ENCODE measurements at regions not wholly inside any gene's neighbourhood (a gene's known extent, or its start where the extent isn't known, plus 50 kb on each side); places are given as distances from the start of the nearest gene placed in this dataset.

- Histone ChIP-seq H3K27ac (ENCODE audit: low read depth in 1 of 2, low read length in 2 of 2) (no peak overlapping the region), H3K4me1 (ENCODE audit: insufficient read depth, low read length) (no peaks in the 10 kb centered on the region), H3K9me3 (ENCODE audit: control insufficient read depth in 1 of 2, insufficient read depth in 1 of 2, low read length in 2 of 2) (peaks cover 0 to 7% of the 10 kb centered on the region in 2 experiments), H3K27me3 (ENCODE audit: control insufficient read depth in 1 of 2, insufficient read depth in 2 of 2, low read length in 2 of 2) (no peaks in the 10 kb centered on the region), H3K4me3 (ENCODE audit: low read length) (no peak overlapping the region), H3K36me3 (ENCODE audit: insufficient read depth, low read length) (no peaks in the 10 kb centered on the region)
- CTCF ChIA-PET, result no interaction called here
- Mint-ChIP-seq H3K36me3 (ENCODE audit: low read depth) (no peaks in the 10 kb centered on the region), H3K4me3 (no peak overlapping the region), H3K27ac (no peak overlapping the region), H3K9me3 (no peaks in the 10 kb centered on the region), H3K4me1 (ENCODE audit: low read depth) (no peaks in the 10 kb centered on the region), H3K27me3 (peaks cover 5% of the 10 kb centered on the region)
- DNase-seq (no peak), ATAC-seq (ENCODE audit: poor library complexity) (no peak)
- intact Hi-C loops (cut with DNase I, micrococcal nuclease), result no loop called here
- TF ChIP-seq, protein P1, sequence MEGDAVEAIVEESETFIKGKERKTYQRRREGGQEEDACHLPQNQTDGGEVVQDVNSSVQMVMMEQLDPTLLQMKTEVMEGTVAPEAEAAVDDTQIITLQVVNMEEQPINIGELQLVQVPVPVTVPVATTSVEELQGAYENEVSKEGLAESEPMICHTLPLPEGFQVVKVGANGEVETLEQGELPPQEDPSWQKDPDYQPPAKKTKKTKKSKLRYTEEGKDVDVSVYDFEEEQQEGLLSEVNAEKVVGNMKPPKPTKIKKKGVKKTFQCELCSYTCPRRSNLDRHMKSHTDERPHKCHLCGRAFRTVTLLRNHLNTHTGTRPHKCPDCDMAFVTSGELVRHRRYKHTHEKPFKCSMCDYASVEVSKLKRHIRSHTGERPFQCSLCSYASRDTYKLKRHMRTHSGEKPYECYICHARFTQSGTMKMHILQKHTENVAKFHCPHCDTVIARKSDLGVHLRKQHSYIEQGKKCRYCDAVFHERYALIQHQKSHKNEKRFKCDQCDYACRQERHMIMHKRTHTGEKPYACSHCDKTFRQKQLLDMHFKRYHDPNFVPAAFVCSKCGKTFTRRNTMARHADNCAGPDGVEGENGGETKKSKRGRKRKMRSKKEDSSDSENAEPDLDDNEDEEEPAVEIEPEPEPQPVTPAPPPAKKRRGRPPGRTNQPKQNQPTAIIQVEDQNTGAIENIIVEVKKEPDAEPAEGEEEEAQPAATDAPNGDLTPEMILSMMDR (IDR thresholded peaks at IDR 0.05), result no peak
- POLR2A ChIA-PET, result no interaction called here
These were observed 198.0 kb upstream of the PDGFD start for GRCh38 chr11:104361975-104362374.

DNA sequence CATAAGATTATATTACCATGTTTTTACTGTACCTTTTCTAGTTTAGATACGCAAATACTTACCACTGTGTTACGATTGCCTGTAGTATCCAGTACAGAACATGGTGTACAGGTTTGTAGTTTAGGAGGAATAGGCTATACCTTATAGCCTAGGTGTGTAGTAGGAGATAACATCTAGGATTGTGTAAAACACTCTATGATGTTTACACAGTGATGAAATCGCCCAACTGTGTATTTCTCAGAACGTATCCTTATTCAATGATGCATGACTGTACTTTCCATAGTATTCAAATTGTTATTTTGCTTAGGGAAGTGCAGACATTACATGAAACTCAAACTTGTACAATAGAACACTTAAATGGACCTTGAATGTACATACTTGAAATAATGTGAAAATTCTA, 188.1 kb upstream of the PDGFD start:
- POLR2A ChIA-PET, result no interaction called here
- ATAC-seq (ENCODE audit: poor library complexity) (no peak), DNase-seq (no peak)
- Mint-ChIP-seq H3K9me3 (peaks cover 6% of the 10 kb centered on the region), H3K27ac (no peak overlapping the region), H3K27me3 (no peaks in the 10 kb centered on the region), H3K36me3 (ENCODE audit: low read depth) (no peaks in the 10 kb centered on the region), H3K4me3 (no peak overlapping the region), H3K4me1 (ENCODE audit: low read depth) (no peaks in the 10 kb centered on the region)
- intact Hi-C loops (cut with DNase I, micrococcal nuclease), result no loop called here
- Histone ChIP-seq H3K36me3 (ENCODE audit: insufficient read depth, low read length) (no peaks in the 10 kb centered on the region), H3K9me3 (ENCODE audit: control insufficient read depth in 1 of 2, insufficient read depth in 1 of 2, low read length in 2 of 2) (peaks cover 0 to 5% of the 10 kb centered on the region in 2 experiments), H3K27me3 (ENCODE audit: control insufficient read depth in 1 of 2, insufficient read depth in 2 of 2, low read length in 2 of 2) (no peaks in the 10 kb centered on the region), H3K4me3 (ENCODE audit: low read length) (no peak overlapping the region), H3K27ac (ENCODE audit: low read depth in 1 of 2, low read length in 2 of 2) (no peak overlapping the region), H3K4me1 (ENCODE audit: insufficient read depth, low read length) (no peaks in the 10 kb centered on the region)
- CTCF ChIA-PET, result no interaction called here
- TF ChIP-seq, protein P1 (IDR thresholded peaks at IDR 0.05), result no peak

GRCh38 chr11:104343578-104343977, 179.6 kb upstream of the PDGFD start:
- Mint-ChIP-seq H3K27me3 (no peaks in the 10 kb centered on the region), H3K9me3 (no peaks in the 10 kb centered on the region), H3K36me3 (ENCODE audit: low read depth) (no peaks in the 10 kb centered on the region), H3K4me3 (no peak overlapping the region), H3K4me1 (ENCODE audit: low read depth) (no peaks in the 10 kb centered on the region), H3K27ac (no peak overlapping the region)
- Histone ChIP-seq H3K36me3 (ENCODE audit: insufficient read depth, low read length) (no peaks in the 10 kb centered on the region), H3K27me3 (ENCODE audit: control insufficient read depth in 1 of 2, insufficient read depth in 2 of 2, low read length in 2 of 2) (no peaks in the 10 kb centered on the region), H3K4me1 (ENCODE audit: insufficient read depth, low read length) (no peaks in the 10 kb centered on the region), H3K27ac (ENCODE audit: low read depth in 1 of 2, low read length in 2 of 2) (no peak overlapping the region), H3K4me3 (ENCODE audit: low read length) (no peak overlapping the region), H3K9me3 (ENCODE audit: control insufficient read depth in 1 of 2, insufficient read depth in 1 of 2, low read length in 2 of 2) (no peaks in the 10 kb centered on the region)
- intact Hi-C loops (cut with DNase I, micrococcal nuclease), result no loop called here
- ChIA-PET POLR2A (no interaction called here), CTCF (no interaction called here)
- TF ChIP-seq, protein P1 (IDR thresholded peaks at IDR 0.05), result no peak
- no peak for DNase-seq
- ATAC-seq (ENCODE audit: poor library complexity), result no peak

Measured in CD4-positive, alpha-beta T cell (primary cell).